ENCODE measurements at regions not wholly inside any gene's neighbourhood (a gene's known extent, or its start where the extent isn't known, plus 50 kb on each side); places are given as distances from the start of the nearest gene placed in this dataset.

- no peak for ATAC-seq (ENCODE audit: low read depth)
- H2BK5ac ChIP-seq (ENCODE audit: low read depth, low read length, poor library complexity, severe bottlenecking): no peak overlapping the region
- no peak overlapping the region for H2BK120ac ChIP-seq (ENCODE audit: low read depth, low read length)
- TF ChIP-seq CTCF (conservative IDR thresholded peaks at IDR 0.05; ENCODE audit: low read depth, low read length) (no peak), RFX5 (IDR thresholded peaks at IDR 0.05; ENCODE audit: low read depth, low read length) (no peak), NFE2L2 (IDR thresholded peaks at IDR 0.05; ENCODE audit: low read depth, low read length) (no peak), SMC3 (IDR thresholded peaks at IDR 0.05; ENCODE audit: low read depth, low read length) (no peak)
- H3K9me3 ChIP-seq (ENCODE audit: control insufficient read depth, insufficient read depth, low read length): 0 out of 2 replicates have a peak, but pooled peaks cover 3% of the 10 kb centered on the region
- H3K4ac ChIP-seq (ENCODE audit: low read depth, low read length): no peak overlapping the region
- H2BK20ac ChIP-seq (ENCODE audit: low read depth, low read length): no peak overlapping the region
- H3K23ac ChIP-seq (ENCODE audit: low read depth, low read length): no peak overlapping the region
- H3K4me2 ChIP-seq (ENCODE audit: low read depth, low read length): no peak overlapping the region
- H3K14ac ChIP-seq (replicated peaks; ENCODE audit: low read depth, low read length): no peak overlapping the region
- H4K91ac ChIP-seq (ENCODE audit: insufficient read depth, low read depth, low read length): no peak overlapping the region
- H2BK15ac ChIP-seq (ENCODE audit: low read depth, low read length): no peak overlapping the region
- no peaks in the 10 kb centered on the region for H3K9me1 ChIP-seq (ENCODE audit: insufficient read depth, low read length)
- no peak overlapping the region for H2AK9ac ChIP-seq (replicated peaks; ENCODE audit: low read depth, low read length, poor library complexity)
- no peak overlapping the region for H3K9ac ChIP-seq (ENCODE audit: low read depth, low read length)
- dilution Hi-C loops (cut with HindIII; ENCODE audit: low sequenced_read_pairs, unreplicated experiment) (no loop called here), in situ Hi-C loops (cut with MboI; ENCODE audit: low sequenced_read_pairs) (no loop called here), intact Hi-C loops (cut with micrococcal nuclease) (no loop called here)
- no peaks in the 10 kb centered on the region for H4K20me1 ChIP-seq (ENCODE audit: insufficient read depth, low read length)
- H3K4me3 ChIP-seq (ENCODE audit: insufficient read depth, low read depth, low read length): no peak overlapping the region
- no TSS peak for BruUV-seq (replicated peaks)
- H3K18ac ChIP-seq (ENCODE audit: low read depth, low read length): no peak overlapping the region
- no peak overlapping the region for H2AK5ac ChIP-seq (ENCODE audit: low read depth, low read length)
- H3K4me1 ChIP-seq (ENCODE audit: control insufficient read depth, insufficient read depth, low read length): no peaks in the 10 kb centered on the region
- H3K36me3 ChIP-seq (ENCODE audit: control insufficient read depth, insufficient read depth, low read length): no peaks in the 10 kb centered on the region
- no peak overlapping the region for H2AFZ ChIP-seq (replicated peaks; ENCODE audit: low read length, poor library complexity)
- CTCF ChIA-PET: no interaction called here
- H3K79me1 ChIP-seq (ENCODE audit: low read depth in 1 of 2, low read length in 2 of 2): no peaks in the 10 kb centered on the region
- H4K8ac ChIP-seq (ENCODE audit: low read depth in 2 of 2, low read length in 2 of 2): no peak overlapping the region
- no CpG with 5 or more reads among the region's 1 CpG for WGBS, 2 experiments (ENCODE audit: extremely low coverage in 2 of 2, insufficient read length in 1 of 2)
- H3K27ac ChIP-seq (ENCODE audit: insufficient read depth, low read length): no peak overlapping the region
- H3K56ac ChIP-seq (ENCODE audit: extremely low read depth, insufficient read depth, low read length): no peak overlapping the region
- H4K5ac ChIP-seq (ENCODE audit: low read depth, low read length): no peak overlapping the region
- H3K27me3 ChIP-seq (ENCODE audit: control insufficient read depth, insufficient read depth, low read length): no peaks in the 10 kb centered on the region
- POLR2A ChIA-PET (ENCODE audit: unreplicated experiment): no interaction called here
- no peak for DNase-seq
Observed at GRCh38 chr3:19046440-19046839, 101.9 kb upstream of the KCNH8 start.
